GM23338 (cell line): ENCODE measurements at regions not wholly inside any gene's neighbourhood (a gene's known extent, or its start where the extent isn't known, plus 50 kb on each side); places are given as distances from the start of the nearest gene placed in this dataset.

Source experiments
- ATAC-seq: fragments of 200-7000 bp; cut with Tn5 transposase; 3 replicates; pipeline ENCODE4 v1.9.1; 2020
- DNase-seq: peaks from one replicate; pipeline ENCODE4 v3.0.0-alpha.2; 2015; ENCODE audit warnings: low spot score
- H2AFZ ChIP-seq: fragments of 200-600 bp; sonication (generic); 2 replicates; pipeline ENCODE4 v1.8.0; 2016; ENCODE audit warnings: antibody characterized with exemption, mild to moderate bottlenecking, moderate library complexity
- H3F3A ChIP-seq: fragments of 200-600 bp; sonication (generic); replicated peaks from 2 replicates; pipeline ENCODE4 v1.8.0; 2017; ENCODE audit warnings: antibody characterized with exemption, mixed run types, low read depth
- H3K27ac ChIP-seq: fragments of 200-600 bp; sonication (generic); 2 replicates; pipeline ENCODE4 v1.6.1; 2016; ENCODE audit warnings: low read depth
- H3K27me3 ChIP-seq: fragments of 200-600 bp; sonication (generic); 2 replicates; pipeline ENCODE4 v1.8.0; 2016; ENCODE audit warnings: mild to moderate bottlenecking, mixed run types, moderate library complexity; ENCODE audit not compliant: insufficient read depth
- H3K36me3 ChIP-seq: fragments of 200-600 bp; sonication (generic); 2 replicates; pipeline ENCODE4 v1.8.0; 2016; ENCODE audit warnings: mild to moderate bottlenecking; ENCODE audit not compliant: insufficient read depth
- H3K4me1 ChIP-seq: fragments of 200-600 bp; sonication (generic); 2 replicates; pipeline ENCODE4 v1.8.0; 2016; ENCODE audit warnings: mild to moderate bottlenecking, moderate library complexity; ENCODE audit not compliant: insufficient read depth
- H3K4me2 ChIP-seq: fragments of 200-600 bp; sonication (generic); 2 replicates; pipeline ENCODE4 v1.7.1; 2017; ENCODE audit warnings: mixed run types
- H3K4me3 ChIP-seq: fragments of 200-600 bp; sonication (generic); 2 replicates; pipeline ENCODE4 v1.6.1; 2016; ENCODE audit warnings: mixed run types
- H3K79me2 ChIP-seq: fragments of 200-600 bp; sonication (generic); replicated peaks from 2 replicates; pipeline ENCODE4 v1.8.0; 2017; ENCODE audit warnings: mild to moderate bottlenecking; ENCODE audit not compliant: insufficient read depth
- H3K9me2 ChIP-seq: fragments of 200-600 bp; sonication (generic); 2 replicates; pipeline ENCODE4 v1.8.0; 2017; ENCODE audit not compliant: insufficient read depth
- H4K20me1 ChIP-seq: fragments of 200-600 bp; sonication (generic); replicated peaks from 2 replicates; pipeline ENCODE4 v1.8.0; 2017; ENCODE audit warnings: mild to moderate bottlenecking; ENCODE audit not compliant: insufficient read depth
- H3K27ac Mint-ChIP-seq: 2 replicates; pipeline ENCODE4 v1.8.0; 2020; ENCODE audit warnings: inconsistent platforms, mild to moderate bottlenecking, moderate library complexity, mixed read lengths
- H3K27me3 Mint-ChIP-seq: 3 replicates; pipeline ENCODE4 v1.8.0; 2022; ENCODE audit warnings: low read depth, mild to moderate bottlenecking, moderate library complexity, mixed read lengths, inconsistent platforms; ENCODE audit not compliant: insufficient read depth, poor library complexity
- H3K36me3 Mint-ChIP-seq: 3 replicates; pipeline ENCODE4 v1.8.0; 2021; ENCODE audit warnings: low read depth, mild to moderate bottlenecking, inconsistent platforms, moderate library complexity, mixed read lengths
- H3K4me1 Mint-ChIP-seq: 3 replicates; pipeline ENCODE4 v1.8.0; 2020; ENCODE audit warnings: mild to moderate bottlenecking, inconsistent platforms, mixed read lengths
- H3K4me3 Mint-ChIP-seq: 3 replicates; pipeline ENCODE4 v1.8.0; 2021; ENCODE audit warnings: moderate library complexity, mild to moderate bottlenecking, inconsistent platforms, mixed read lengths
- H3K9me3 Mint-ChIP-seq: 3 replicates; pipeline ENCODE4 v1.8.0; 2020; ENCODE audit warnings: moderate library complexity, mild to moderate bottlenecking, inconsistent platforms, mixed read lengths
- CREB1 ChIP-seq: fragments of 250-450 bp; sonication (Bioruptor Pico); IDR thresholded peaks from 2 replicates; pipeline ENCODE4 v1.5.0; 2020; ENCODE audit warnings: low read depth, mild to moderate bottlenecking, moderate library complexity
- EZH2 ChIP-seq: fragments of 200-600 bp; sonication (generic); IDR thresholded peaks from one replicate; pipeline ENCODE4 v1.8.0; 2017; ENCODE audit warnings: antibody characterized with exemption, mild to moderate bottlenecking, low read depth; ENCODE audit not compliant: unreplicated experiment
- EZH2phosphoT487 ChIP-seq: fragments of 200-600 bp; sonication (generic); IDR thresholded peaks from one replicate; pipeline ENCODE4 v1.8.1; 2018; ENCODE audit warnings: antibody characterized with exemption; ENCODE audit not compliant: unreplicated experiment
- JUNB ChIP-seq: IDR thresholded peaks from one replicate; pipeline ENCODE4 v1.6.1; 2016; ENCODE audit warnings: antibody characterized with exemption; ENCODE audit not compliant: unreplicated experiment
- NANOG ChIP-seq: IDR thresholded peaks from 2 replicates; pipeline ENCODE4 v1.6.1; 2016; ENCODE audit warnings: antibody characterized with exemption, borderline replicate concordance
- POLR2AphosphoS5 ChIP-seq: IDR thresholded peaks from 2 replicates; pipeline ENCODE4 v1.6.1; 2016; ENCODE audit warnings: antibody characterized with exemption, low read depth
- STAT1 ChIP-seq: IDR thresholded peaks from one replicate; pipeline ENCODE4 v1.6.1; 2016; ENCODE audit warnings: antibody characterized with exemption; ENCODE audit not compliant: unreplicated experiment
- TF ChIP-seq, protein P1 (sequence below): IDR thresholded peaks from one replicate; pipeline ENCODE4 v1.6.1; 2018; ENCODE audit warnings: antibody characterized with exemption; ENCODE audit not compliant: unreplicated experiment
- TF ChIP-seq, protein P2 (sequence below): IDR thresholded peaks from 2 replicates; pipeline ENCODE4 v1.6.1; 2016; ENCODE audit warnings: antibody characterized with exemption
- TF ChIP-seq, protein P3 (sequence below), 2 experiments: fragments of 200-600 bp in 1 of 2; sonication (generic) in 1 of 2; conservative IDR thresholded peaks; 2 replicates each; pipeline versions ENCODE4 v1.5.1 to v1.6.1; 2016 to 2017; ENCODE audit warnings: antibody characterized with exemption in 2 of 2, low read depth in 2 of 2, mild to moderate bottlenecking in 2 of 2, moderate library complexity in 1 of 2

DNA sequence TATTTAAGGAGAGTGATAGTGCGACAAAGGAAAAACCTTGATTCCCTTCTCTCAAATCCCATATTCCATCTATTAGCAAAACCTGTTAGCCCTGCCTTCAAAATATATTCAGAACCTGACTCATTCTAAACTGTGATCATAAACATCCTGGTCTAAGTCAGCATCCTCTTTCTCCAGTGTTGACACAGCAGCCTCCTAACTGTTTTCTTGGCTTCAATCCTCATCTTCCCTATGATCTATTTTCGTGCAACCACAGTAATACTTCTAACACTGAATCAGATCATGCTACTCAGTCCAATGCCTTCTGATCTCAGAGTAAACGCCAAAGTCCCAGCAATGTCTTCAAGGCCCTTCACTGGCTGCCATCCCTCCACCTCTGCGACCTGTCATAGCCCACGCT, 785.1 kb downstream of the EDEM1 start:
- no peak overlapping the region for H3K27ac ChIP-seq
- Mint-ChIP-seq H3K4me1 (no peaks in the 10 kb centered on the region), H3K27ac (no peak overlapping the region), H3K9me3 (peaks cover 89% of the 10 kb centered on the region), H3K36me3 (peaks cover 9% of the 10 kb centered on the region), H3K4me3 (no peak overlapping the region), H3K27me3 (peaks cover 3% of the 10 kb centered on the region)
- DNase-seq, result no peak
- no peak overlapping the region for H2AFZ ChIP-seq
- no peak overlapping the region for H3K4me2 ChIP-seq
- H3K36me3 ChIP-seq, result peaks cover 4% of the 10 kb centered on the region
- H3K79me2 ChIP-seq, result no peaks in the 10 kb centered on the region
- no peaks in the 10 kb centered on the region for H4K20me1 ChIP-seq
- no peak overlapping the region for H3K4me3 ChIP-seq
- TF ChIP-seq, protein P1, sequence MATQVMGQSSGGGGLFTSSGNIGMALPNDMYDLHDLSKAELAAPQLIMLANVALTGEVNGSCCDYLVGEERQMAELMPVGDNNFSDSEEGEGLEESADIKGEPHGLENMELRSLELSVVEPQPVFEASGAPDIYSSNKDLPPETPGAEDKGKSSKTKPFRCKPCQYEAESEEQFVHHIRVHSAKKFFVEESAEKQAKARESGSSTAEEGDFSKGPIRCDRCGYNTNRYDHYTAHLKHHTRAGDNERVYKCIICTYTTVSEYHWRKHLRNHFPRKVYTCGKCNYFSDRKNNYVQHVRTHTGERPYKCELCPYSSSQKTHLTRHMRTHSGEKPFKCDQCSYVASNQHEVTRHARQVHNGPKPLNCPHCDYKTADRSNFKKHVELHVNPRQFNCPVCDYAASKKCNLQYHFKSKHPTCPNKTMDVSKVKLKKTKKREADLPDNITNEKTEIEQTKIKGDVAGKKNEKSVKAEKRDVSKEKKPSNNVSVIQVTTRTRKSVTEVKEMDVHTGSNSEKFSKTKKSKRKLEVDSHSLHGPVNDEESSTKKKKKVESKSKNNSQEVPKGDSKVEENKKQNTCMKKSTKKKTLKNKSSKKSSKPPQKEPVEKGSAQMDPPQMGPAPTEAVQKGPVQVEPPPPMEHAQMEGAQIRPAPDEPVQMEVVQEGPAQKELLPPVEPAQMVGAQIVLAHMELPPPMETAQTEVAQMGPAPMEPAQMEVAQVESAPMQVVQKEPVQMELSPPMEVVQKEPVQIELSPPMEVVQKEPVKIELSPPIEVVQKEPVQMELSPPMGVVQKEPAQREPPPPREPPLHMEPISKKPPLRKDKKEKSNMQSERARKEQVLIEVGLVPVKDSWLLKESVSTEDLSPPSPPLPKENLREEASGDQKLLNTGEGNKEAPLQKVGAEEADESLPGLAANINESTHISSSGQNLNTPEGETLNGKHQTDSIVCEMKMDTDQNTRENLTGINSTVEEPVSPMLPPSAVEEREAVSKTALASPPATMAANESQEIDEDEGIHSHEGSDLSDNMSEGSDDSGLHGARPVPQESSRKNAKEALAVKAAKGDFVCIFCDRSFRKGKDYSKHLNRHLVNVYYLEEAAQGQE, result no peak
- TF ChIP-seq STAT1 (no peak), EZH2phosphoT487 (no peak), JUNB (no peak), POLR2AphosphoS5 (no peak), CREB1 (CRISPR knock-in tag) (no peak)
- no peak for ATAC-seq
- H3F3A ChIP-seq, result no peaks in the 10 kb centered on the region
- H3K9me2 ChIP-seq, result no peaks in the 10 kb centered on the region
- no peaks in the 10 kb centered on the region for H3K27me3 ChIP-seq
- no peaks in the 10 kb centered on the region for H3K4me1 ChIP-seq

DNA sequence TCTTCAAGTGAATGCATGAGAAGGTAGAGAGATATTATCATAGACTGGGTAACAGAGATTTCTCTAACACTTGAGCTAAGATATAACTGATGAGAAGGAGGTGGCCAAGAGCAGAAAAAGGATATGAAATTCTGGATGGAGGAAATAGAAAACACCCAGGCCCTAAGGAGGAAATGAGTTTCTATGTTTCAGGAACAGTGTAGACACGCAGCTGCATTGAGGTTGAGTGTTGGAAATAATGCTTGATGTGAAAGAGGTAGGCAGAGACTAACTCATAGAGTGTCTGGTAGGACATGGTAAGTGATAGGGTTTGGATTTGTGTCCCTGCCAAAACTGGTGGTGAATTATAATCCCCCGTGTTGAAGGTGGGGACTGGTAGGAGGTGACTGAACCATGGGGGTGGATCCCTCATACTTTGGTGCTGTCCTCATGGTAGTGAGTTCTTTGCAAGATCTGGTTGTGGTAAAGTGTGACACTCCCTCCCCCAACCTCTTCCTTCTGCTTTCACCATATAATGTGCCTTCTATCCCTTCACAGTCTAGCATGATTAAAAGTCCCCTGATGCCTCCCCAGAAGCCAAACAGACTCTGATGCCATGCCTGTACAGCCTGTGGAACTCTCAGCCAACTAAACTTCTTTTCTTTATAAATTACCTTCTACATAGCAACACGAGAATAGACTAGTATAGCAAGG, 787.3 kb downstream of the EDEM1 start:
- DNase-seq (no peak), ATAC-seq (no peak)
- H3K4me1 Mint-ChIP-seq, result no peaks in the 10 kb centered on the region
- no peaks in the 10 kb centered on the region for H3K4me1 ChIP-seq
- H3K9me2 ChIP-seq, result no peaks in the 10 kb centered on the region
- H3F3A ChIP-seq, result no peaks in the 10 kb centered on the region
- H3K36me3 ChIP-seq, result no peaks in the 10 kb centered on the region; the same call in 1 of the 2 replicates
- no peak overlapping the region for H3K4me2 ChIP-seq
- no peak overlapping the region for H3K4me3 Mint-ChIP-seq
- no peaks in the 10 kb centered on the region for H3K79me2 ChIP-seq
- H3K9me3 Mint-ChIP-seq, result peaks cover 88% of the 10 kb centered on the region
- no peaks in the 10 kb centered on the region for H4K20me1 ChIP-seq
- no peaks in the 10 kb centered on the region for H3K27me3 ChIP-seq
- H3K27ac ChIP-seq, result no peak overlapping the region
- no peaks in the 10 kb centered on the region; the same call in 2 of the 3 replicates for H3K36me3 Mint-ChIP-seq
- no peak overlapping the region for H2AFZ ChIP-seq
- no peak overlapping the region for H3K27ac Mint-ChIP-seq
- H3K27me3 Mint-ChIP-seq, result peaks cover 3% of the 10 kb centered on the region
- no peak overlapping the region for H3K4me3 ChIP-seq
- TF ChIP-seq STAT1 (no peak), EZH2 (no peak), NANOG (no peak)
- TF ChIP-seq, protein P2, sequence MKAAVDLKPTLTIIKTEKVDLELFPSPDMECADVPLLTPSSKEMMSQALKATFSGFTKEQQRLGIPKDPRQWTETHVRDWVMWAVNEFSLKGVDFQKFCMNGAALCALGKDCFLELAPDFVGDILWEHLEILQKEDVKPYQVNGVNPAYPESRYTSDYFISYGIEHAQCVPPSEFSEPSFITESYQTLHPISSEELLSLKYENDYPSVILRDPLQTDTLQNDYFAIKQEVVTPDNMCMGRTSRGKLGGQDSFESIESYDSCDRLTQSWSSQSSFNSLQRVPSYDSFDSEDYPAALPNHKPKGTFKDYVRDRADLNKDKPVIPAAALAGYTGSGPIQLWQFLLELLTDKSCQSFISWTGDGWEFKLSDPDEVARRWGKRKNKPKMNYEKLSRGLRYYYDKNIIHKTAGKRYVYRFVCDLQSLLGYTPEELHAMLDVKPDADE, result no peak
- TF ChIP-seq, protein P1, result no peak
- TF ChIP-seq, protein P3, sequence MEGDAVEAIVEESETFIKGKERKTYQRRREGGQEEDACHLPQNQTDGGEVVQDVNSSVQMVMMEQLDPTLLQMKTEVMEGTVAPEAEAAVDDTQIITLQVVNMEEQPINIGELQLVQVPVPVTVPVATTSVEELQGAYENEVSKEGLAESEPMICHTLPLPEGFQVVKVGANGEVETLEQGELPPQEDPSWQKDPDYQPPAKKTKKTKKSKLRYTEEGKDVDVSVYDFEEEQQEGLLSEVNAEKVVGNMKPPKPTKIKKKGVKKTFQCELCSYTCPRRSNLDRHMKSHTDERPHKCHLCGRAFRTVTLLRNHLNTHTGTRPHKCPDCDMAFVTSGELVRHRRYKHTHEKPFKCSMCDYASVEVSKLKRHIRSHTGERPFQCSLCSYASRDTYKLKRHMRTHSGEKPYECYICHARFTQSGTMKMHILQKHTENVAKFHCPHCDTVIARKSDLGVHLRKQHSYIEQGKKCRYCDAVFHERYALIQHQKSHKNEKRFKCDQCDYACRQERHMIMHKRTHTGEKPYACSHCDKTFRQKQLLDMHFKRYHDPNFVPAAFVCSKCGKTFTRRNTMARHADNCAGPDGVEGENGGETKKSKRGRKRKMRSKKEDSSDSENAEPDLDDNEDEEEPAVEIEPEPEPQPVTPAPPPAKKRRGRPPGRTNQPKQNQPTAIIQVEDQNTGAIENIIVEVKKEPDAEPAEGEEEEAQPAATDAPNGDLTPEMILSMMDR (conservative IDR thresholded peaks at IDR 0.05; ENCODE audit: low read depth in 2 of 2), result no peak
